ENCODE measurements at regions not wholly inside any gene's neighbourhood (a gene's known extent, or its start where the extent isn't known, plus 50 kb on each side); places are given as distances from the start of the nearest gene placed in this dataset.
A peak's percentile ranks its signal among the peaks of the same experiment; 100 is the strongest.

GRCh38 chr7:25677595-25677994 lies 449.3 kb upstream of the NPVF start:
- no peak for TF ChIP-seq CTCF (IDR thresholded peaks at IDR 0.05; ENCODE audit: low read depth, low read length)
- no peak overlapping the region for H3K4me3 ChIP-seq (replicated peaks in 1 of 2; ENCODE audit: low read depth in 2 of 2, low read length in 2 of 2)
- peak in 1 of 2 donors; percentile 36 for DNase-seq (ENCODE audit: low read depth in 2 of 2)

GRCh38 chr7:25678215-25678614 lies 449.9 kb upstream of the NPVF start:
- no peak overlapping the region for H3K4me3 ChIP-seq (replicated peaks in 1 of 2; ENCODE audit: low read depth in 2 of 2, low read length in 2 of 2)
- no peak for DNase-seq (ENCODE audit: low read depth in 2 of 2)

GRCh38 chr7:25680636-25681035 lies 452.4 kb upstream of the NPVF start:
- no peak for TF ChIP-seq CTCF (IDR thresholded peaks at IDR 0.05; ENCODE audit: low read depth, low read length)
- H3K4me3 ChIP-seq (replicated peaks in 1 of 2; ENCODE audit: low read depth in 2 of 2, low read length in 2 of 2): no peak overlapping the region
- DNase-seq (ENCODE audit: low read depth in 2 of 2): no peak

More at GRCh38 chr7:25678215-25678614, 449.9 kb upstream of the NPVF start:
- TF ChIP-seq CTCF (IDR thresholded peaks at IDR 0.05; ENCODE audit: low read depth, low read length): no peak

- no peak overlapping the region for H3K4me3 ChIP-seq (replicated peaks in 1 of 2; ENCODE audit: low read depth in 2 of 2, low read length in 2 of 2)
- DNase-seq (ENCODE audit: low read depth in 2 of 2): no peak
- no peak for TF ChIP-seq CTCF (IDR thresholded peaks at IDR 0.05; ENCODE audit: low read depth, low read length)
Observed at GRCh38 chr7:25684360-25684759, 456.1 kb upstream of the NPVF start.

GRCh38 chr7:25686493-25686892 lies 458.2 kb upstream of the NPVF start:
- H3K4me3 ChIP-seq (replicated peaks in 1 of 2; ENCODE audit: low read depth in 2 of 2, low read length in 2 of 2): no peak overlapping the region
- no peak for DNase-seq (ENCODE audit: low read depth in 2 of 2)
- TF ChIP-seq CTCF (IDR thresholded peaks at IDR 0.05; ENCODE audit: low read depth, low read length): no peak

GRCh38 chr7:25694211-25694610 lies 457.8 kb upstream of the NFE2L3 start:
- TF ChIP-seq CTCF (IDR thresholded peaks at IDR 0.05; ENCODE audit: low read depth, low read length): no peak
- H3K4me3 ChIP-seq (replicated peaks in 1 of 2; ENCODE audit: low read depth in 2 of 2, low read length in 2 of 2): no peak overlapping the region
- no peak for DNase-seq (ENCODE audit: low read depth in 2 of 2)

- TF ChIP-seq CTCF (IDR thresholded peaks at IDR 0.05; ENCODE audit: low read depth, low read length): no peak
- H3K4me3 ChIP-seq (replicated peaks in 1 of 2; ENCODE audit: low read depth in 2 of 2, low read length in 2 of 2): no peak overlapping the region
- peak in 1 of 2 donors; percentile 45 for DNase-seq (ENCODE audit: low read depth in 2 of 2)
Observed at GRCh38 chr7:25694699-25695098, 457.3 kb upstream of the NFE2L3 start.
